GM12891 (cell line): ENCODE measurements at regions not wholly inside any gene's neighbourhood (a gene's known extent, or its start where the extent isn't known, plus 50 kb on each side); places are given as distances from the start of the nearest gene placed in this dataset.

Experiments
- DNase-seq: peaks from one replicate; pipeline ENCODE4 v3.0.0; 2011; ENCODE audit warnings: low spot score; ENCODE audit not compliant: insufficient read length
- FAIRE-seq: peaks from 2 replicates; lab custom pipeline; 2011; peaks lifted over from hg19 to GRCh38; lab: Jason Lieb, UNC
- PAX5 ChIP-seq: IDR thresholded peaks from 2 replicates; pipeline ENCODE4 v1.6.1; 2011; ENCODE audit warnings: low read length, moderate library complexity, mild to moderate bottlenecking; ENCODE audit not compliant: insufficient read depth, severe bottlenecking
- POLR2A ChIP-seq: IDR thresholded peaks from 2 replicates; pipeline ENCODE4 v1.6.1; 2011; ENCODE audit warnings: low read depth, low read length, control low read depth
- POLR2AphosphoS5 ChIP-seq: IDR thresholded peaks from 2 replicates; pipeline ENCODE4 v1.6.1; 2011; ENCODE audit warnings: low read depth, low read length, control low read depth
- POU2F2 ChIP-seq: IDR thresholded peaks from 2 replicates; pipeline ENCODE4 v1.6.1; 2011; ENCODE audit warnings: low read depth, mild to moderate bottlenecking, control low read depth, low read length, moderate library complexity
- SPI1 ChIP-seq: IDR thresholded peaks from 2 replicates; pipeline ENCODE4 v1.6.1; 2011; ENCODE audit warnings: low read depth, low read length, control low read depth
- TAF1 ChIP-seq: IDR thresholded peaks from 2 replicates; pipeline ENCODE4 v1.6.1; 2011; ENCODE audit warnings: low read depth, low read length, control low read depth

DNA sequence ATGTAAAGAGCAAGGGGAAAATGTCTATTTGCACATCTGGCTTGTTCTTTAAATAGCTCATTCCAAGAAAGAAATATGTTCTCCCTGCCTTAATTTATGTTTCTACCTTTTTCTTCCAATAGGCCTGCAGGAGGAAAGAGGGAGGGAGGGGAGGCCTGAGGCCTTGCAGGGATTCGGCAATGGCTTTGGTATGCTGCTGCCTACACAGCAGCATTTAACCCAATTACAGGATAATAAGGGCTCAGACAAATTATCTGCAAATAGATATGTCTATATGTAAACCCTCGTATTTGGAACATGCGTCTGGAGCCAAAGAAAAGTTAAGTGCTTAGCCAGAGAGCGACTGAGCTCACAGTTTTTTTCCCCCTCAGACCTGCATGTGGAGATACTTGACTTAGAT lies 277.2 kb downstream of the CDC5L start:
- no peak for FAIRE-seq
- TF ChIP-seq SPI1 (no peak), PAX5 (no peak), POU2F2 (no peak), POLR2A (no peak), POLR2AphosphoS5 (no peak), TAF1 (no peak)
- no peak for DNase-seq

DNA sequence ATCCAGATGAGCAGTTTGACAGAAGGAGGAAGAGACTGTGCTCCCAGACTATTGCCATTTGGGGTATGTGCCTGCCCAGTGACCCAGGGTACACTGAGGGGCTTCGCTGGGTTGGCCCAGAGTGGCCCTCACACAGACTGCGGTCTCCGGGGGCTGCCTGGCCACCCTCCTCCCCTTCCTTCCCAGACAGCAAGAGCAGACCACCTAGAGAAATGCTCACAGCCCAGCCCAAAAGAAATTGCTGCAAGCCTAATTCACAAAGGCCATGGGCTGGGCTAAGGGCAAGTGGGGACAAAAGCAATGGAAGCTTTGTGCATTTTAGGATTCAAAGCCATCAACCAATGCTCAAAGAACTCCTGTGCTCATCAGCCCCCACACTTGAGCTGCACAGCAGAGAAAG lies 277.6 kb downstream of the CDC5L start:
- TF ChIP-seq POLR2A (no peak), PAX5 (no peak), POLR2AphosphoS5 (no peak), POU2F2 (no peak), SPI1 (no peak), TAF1 (no peak)
- DNase-seq (no peak), FAIRE-seq (no peak)

DNA sequence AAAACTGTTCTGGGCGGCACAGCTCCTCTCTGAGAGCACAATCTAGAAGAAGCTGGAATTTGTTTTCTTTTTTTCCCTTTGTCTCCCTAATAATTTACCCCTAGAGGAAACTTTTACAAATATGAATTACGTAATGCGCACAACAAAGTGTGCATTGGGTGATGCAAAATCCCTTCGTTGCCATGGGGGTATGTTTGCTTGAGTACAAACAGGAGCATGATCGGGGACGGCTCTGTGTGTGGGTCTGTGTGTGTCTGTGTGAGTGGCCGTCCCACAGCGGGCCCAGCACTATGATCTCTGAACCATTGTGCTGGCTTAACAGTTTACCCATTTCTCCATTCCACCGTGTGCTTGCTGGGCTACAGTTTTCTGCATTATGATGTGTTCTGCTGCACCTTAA lies 278.2 kb downstream of the CDC5L start:
- TF ChIP-seq POLR2A = no peak
- TF ChIP-seq SPI1 = no peak
- no peak for TF ChIP-seq PAX5
- no peak for TF ChIP-seq POLR2AphosphoS5
- TF ChIP-seq TAF1 = no peak
- no peak for TF ChIP-seq POU2F2
- DNase-seq (no peak), FAIRE-seq (no peak)

DNA sequence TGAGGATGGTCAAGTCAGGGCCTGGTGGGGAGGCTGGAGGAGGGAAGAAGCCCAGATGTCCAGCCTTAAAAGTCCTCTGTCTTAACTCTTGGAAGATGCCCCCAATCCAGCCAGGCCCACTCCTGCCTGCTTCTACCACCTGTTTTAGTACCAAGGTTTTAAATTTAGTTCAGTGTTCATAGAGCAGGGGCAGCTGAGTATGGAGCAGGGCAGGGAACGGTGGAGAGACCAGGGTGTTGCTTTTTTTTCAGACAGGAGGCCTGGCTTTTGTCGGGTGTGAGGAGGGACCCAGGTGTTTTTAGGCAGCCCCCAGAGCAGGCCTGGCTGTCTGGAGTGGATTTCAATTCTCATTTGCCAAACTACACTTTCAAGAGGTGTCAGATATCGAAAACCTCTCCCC lies 278.8 kb downstream of the CDC5L start:
- FAIRE-seq = no peak
- DNase-seq = no peak
- TF ChIP-seq PAX5 (no peak), POU2F2 (no peak), POLR2AphosphoS5 (no peak), SPI1 (no peak), POLR2A (no peak), TAF1 (no peak)

DNA sequence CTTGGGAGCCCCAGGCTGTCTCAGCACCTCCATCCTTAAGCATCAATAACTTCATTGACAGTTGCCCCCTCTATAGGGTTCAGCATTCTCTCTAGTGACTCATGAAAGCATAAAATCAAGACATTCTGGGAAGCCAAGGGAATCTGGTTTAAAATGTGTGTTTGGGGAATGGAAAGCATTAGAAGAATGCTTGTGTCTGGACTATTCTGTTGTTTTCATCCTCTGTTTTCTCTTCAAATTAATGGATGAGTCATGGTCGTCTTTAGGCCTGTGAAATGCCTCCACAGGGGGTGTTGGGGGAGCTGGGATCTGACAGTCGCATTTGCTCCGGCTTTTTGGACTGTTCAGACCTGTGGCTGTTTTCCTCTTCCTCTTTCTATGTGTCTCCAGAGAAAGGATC lies 279.7 kb downstream of the CDC5L start:
- DNase-seq (no peak), FAIRE-seq (no peak)
- TF ChIP-seq TAF1 (no peak), POU2F2 (no peak), POLR2A (no peak), SPI1 (no peak), PAX5 (no peak), POLR2AphosphoS5 (no peak)

DNA sequence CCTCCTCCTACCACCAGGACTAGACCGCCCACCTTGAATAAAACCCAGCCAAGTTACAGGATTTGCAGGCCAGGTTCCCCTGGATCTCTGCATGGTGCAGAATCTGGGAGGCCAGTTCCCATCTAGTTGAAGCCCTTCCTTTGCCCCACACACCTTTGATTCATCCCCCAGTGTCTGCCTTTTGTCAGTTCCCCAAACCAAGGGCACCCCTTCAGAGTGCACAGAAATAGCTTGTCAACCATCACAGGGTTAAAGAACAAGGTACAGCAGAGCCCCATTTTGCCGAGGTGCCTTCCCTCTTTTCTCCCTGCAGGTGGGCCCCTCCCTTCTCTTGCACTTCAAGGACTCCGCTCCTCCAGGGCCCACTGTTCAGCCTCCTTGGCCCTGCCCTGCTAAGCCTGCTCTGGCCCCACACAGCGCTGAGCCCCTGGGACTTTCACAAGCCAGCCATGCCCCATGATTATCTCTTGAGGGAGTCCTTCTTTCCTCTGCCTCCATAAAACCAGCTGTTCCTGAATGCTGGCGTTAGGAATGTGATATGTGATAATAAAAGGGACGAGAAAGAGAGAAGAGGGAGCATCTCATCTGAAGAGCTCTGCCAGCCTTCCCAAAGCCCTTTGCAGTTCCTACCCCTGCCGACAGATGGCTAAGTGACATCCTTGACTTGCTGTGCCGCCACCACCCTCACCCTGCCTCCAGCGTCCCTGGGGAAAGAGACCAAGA lies 280.3 kb downstream of the CDC5L start:
- TF ChIP-seq SPI1 (no peak), POLR2A (no peak), TAF1 (no peak), POLR2AphosphoS5 (no peak), PAX5 (no peak), POU2F2 (no peak)
- no peak for DNase-seq
- no peak for FAIRE-seq

DNA sequence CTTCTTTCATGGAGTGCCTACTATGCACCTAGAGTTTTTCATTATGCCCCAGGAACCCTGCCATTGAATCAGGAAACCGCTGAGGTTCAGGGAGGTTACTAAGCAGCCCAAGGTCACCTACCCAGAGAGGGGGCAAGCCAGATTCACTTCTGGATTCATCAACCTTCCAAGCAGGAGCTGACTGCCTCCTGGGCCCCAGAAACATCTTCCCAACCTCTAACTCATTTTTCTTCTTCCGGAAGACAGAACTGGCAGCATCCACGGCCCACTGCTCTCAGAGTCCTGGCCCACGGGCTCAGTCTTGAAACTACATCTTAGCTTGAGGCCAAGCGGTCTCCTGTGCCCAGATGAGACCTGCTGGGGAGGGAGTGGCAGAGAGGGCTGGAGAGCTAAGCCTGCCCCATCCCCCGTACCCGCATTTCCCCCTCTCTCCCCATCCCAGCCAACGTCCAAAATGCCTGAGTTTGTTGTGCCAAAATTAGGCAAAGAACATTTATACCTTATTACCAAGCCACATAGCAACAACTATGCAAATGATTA lies 281.0 kb downstream of the CDC5L start:
- DNase-seq (no peak), FAIRE-seq (no peak)
- TF ChIP-seq POLR2A = no peak
- no peak for TF ChIP-seq SPI1
- TF ChIP-seq POLR2AphosphoS5 = no peak
- no peak for TF ChIP-seq PAX5
- TF ChIP-seq TAF1 = no peak
- TF ChIP-seq POU2F2 = no peak

DNA sequence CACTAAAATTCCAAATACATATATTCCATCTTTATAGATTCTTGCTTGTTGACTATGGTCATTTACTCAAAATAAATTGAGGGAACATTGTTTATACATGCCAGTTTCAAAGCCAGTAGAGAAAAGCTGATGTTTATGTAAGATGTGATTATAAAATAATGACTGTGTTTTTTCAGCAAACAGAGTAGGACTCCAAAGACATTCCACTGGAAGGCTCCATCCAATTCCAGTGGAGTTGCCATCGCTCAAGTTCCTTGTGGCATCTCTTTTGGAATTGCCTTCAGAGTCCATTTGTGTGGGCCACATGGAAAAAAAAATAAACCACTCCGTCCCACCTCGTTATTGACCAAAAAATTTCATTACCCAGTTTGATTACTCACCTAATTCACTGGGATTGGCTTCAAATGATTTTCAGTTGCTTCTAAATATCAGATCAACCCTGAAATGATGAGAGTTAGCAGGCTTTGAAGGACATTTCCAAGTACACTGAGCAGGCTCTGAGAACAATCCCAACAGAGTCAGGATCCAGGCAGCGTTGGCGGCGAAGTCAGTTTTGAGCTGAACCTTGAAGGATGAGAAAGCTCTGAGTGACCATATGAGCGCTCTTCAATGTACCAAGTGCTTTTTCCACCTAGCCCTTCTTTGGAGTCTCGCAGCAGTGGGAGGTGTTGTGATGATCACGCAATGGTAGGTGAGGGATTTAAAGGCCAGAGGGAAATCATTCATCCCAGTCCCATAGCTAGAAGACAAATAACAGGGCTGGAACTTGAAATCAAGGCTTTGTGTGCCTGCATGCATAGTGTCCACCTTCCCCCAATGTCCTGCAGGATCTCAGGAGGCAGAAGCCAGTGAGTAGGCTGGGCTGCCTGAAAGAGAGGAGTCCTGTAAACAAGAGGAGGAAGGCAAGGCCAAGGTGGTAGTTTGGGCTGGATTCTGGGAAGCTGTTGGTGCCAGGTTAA lies 281.7 kb downstream of the CDC5L start:
- FAIRE-seq = no peak
- TF ChIP-seq TAF1 = no peak
- TF ChIP-seq SPI1 = no peak
- TF ChIP-seq POLR2AphosphoS5 = no peak
- TF ChIP-seq PAX5 = no peak
- no peak for DNase-seq

DNA sequence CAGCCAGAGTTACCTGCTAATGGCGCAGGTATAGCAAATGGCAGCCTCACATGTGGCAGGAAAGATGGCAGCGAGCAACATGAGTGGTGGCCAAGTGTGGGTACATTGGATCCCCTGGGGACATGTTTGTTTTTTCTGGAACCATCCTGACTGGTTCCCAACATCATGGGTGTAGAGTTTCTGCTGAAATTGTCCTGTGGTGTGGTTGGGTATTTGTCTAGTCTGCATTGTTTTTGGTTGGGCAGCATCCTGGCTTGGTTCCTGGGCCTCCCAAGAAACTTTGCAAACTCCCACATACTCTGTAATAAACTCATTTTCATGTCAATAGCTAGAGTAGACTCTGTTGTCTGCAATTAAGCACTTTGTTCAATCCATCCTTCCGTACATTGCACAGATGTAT lies 282.6 kb downstream of the CDC5L start:
- no peak for FAIRE-seq
- no peak for DNase-seq
- TF ChIP-seq POLR2A (no peak), POLR2AphosphoS5 (no peak), TAF1 (no peak), SPI1 (no peak), POU2F2 (no peak)
